K562 (cell line): ENCODE measurements at regions not wholly inside any gene's neighbourhood (a gene's known extent, or its start where the extent isn't known, plus 50 kb on each side); places are given as distances from the start of the nearest gene placed in this dataset.

Experiments
- ATAC-seq: fragments of 200-7000 bp; cut with Tn5 transposase; 3 replicates; pipeline ENCODE4 v1.9.1; 2020; ENCODE audit warnings: moderate library complexity
- BruUV-seq: library from RNA; stranded (reverse); fragments of 400-500 nt; replicated peaks from 2 replicates; lab custom pipeline; 2021; lab: Mats Ljungman, UMichigan
- CTCF ChIA-PET: fragments of 300-600 bp; formaldehyde crosslinking; extraction: SDS; loops from one replicate; lab custom pipeline; 2021; ENCODE audit warnings: low intra/inter-chr PET ratio; lab: Yijun Ruan, JAX
- POLR2A ChIA-PET: fragments of 300-600, 350-650 bp; sonication (Branson Sonifier 250); formaldehyde crosslinking; extraction: SDS; loops from one replicate; lab custom pipeline; 2021; ENCODE audit warnings: antibody characterized with exemption, inconsistent platforms; lab: Yijun Ruan, JAX
- DNase-seq, 4 experiments: peaks; one replicate each; pipeline versions ENCODE4 v3.0.0 to v3.0.0-alpha.2; 2011 to 2018; ENCODE audit warnings: low spot score in 3 of 4, mixed read lengths in 3 of 4; ENCODE audit errors: extremely low read depth in 1 of 4
- FAIRE-seq: peaks from 2 replicates; lab custom pipeline; 2011; peaks lifted over from hg19 to GRCh38; lab: Jason Lieb, UNC
- H2AFZ ChIP-seq: 2 replicates; pipeline ENCODE4 v1.6.0; 2011; ENCODE audit warnings: low read depth, low read length, control low read depth, inconsistent platforms
- H3K27ac ChIP-seq: fragments of 200-600 bp; 3 replicates; pipeline ENCODE4 v1.8.0; 2011; ENCODE audit warnings: low read depth, mild to moderate bottlenecking, control low read depth, inconsistent platforms, low read length, moderate library complexity, mixed read lengths; ENCODE audit errors: extremely low read depth
- H3K27me3 ChIP-seq, 2 experiments: fragments of 300-600 bp in 1 of 2; 2 replicates in 1 of 2; 3 replicates in 1 of 2; pipeline versions ENCODE4 v1.6.0 to v1.8.0; 2011; ENCODE audit warnings: inconsistent platforms in 2 of 2, low read length in 2 of 2, mild to moderate bottlenecking in 1 of 2, mixed read lengths in 1 of 2, moderate library complexity in 1 of 2; ENCODE audit not compliant: control insufficient read depth in 2 of 2, insufficient read depth in 2 of 2
- H3K36me3 ChIP-seq: fragments of 300-600 bp; 3 replicates; pipeline ENCODE4 v1.8.0; 2011; ENCODE audit warnings: mild to moderate bottlenecking, low read length, inconsistent platforms; ENCODE audit not compliant: control insufficient read depth, insufficient read depth
- H3K4me1 ChIP-seq, 2 experiments: fragments of 200-600 bp in 1 of 2; replicated peaks in 1 of 2; 2 replicates in 1 of 2; 3 replicates in 1 of 2; pipeline versions ENCODE4 v1.5.1 to v1.8.0; 2011; ENCODE audit warnings: inconsistent platforms in 2 of 2, low read length in 2 of 2, mild to moderate bottlenecking in 1 of 2, mixed read lengths in 1 of 2, moderate library complexity in 1 of 2; ENCODE audit not compliant: control insufficient read depth in 2 of 2, insufficient read depth in 2 of 2
- H3K4me2 ChIP-seq: 2 replicates; pipeline ENCODE4 v1.6.1; 2011; ENCODE audit warnings: low read length, control low read depth, inconsistent platforms, mixed read lengths; ENCODE audit not compliant: insufficient read depth
- H3K4me3 ChIP-seq: fragments of 200-600 bp; sonication (generic), shearing (Covaris generic); 2 replicates; pipeline ENCODE4 v1.5.1; 2016; ENCODE audit warnings: control low read depth, inconsistent platforms
- H3K79me2 ChIP-seq: fragments of 200-600 bp; 3 replicates; pipeline ENCODE4 v1.8.0; 2011; ENCODE audit warnings: low read length, inconsistent platforms; ENCODE audit not compliant: control insufficient read depth, insufficient read depth
- H3K9ac ChIP-seq, 2 experiments: 2 replicates each; pipeline versions ENCODE4 v1.6.0 to v1.6.1; 2011; ENCODE audit warnings: low read depth in 2 of 2, low read length in 2 of 2, control low read depth in 1 of 2, inconsistent platforms in 1 of 2, mild to moderate bottlenecking in 1 of 2, mixed read lengths in 1 of 2; ENCODE audit not compliant: insufficient read depth in 1 of 2
- H3K9me1 ChIP-seq: one replicate; pipeline ENCODE4 v1.6.0; 2011; ENCODE audit warnings: inconsistent platforms, mild to moderate bottlenecking, low read length, moderate library complexity; ENCODE audit not compliant: control insufficient read depth, insufficient read depth
- H3K9me3 ChIP-seq: replicated peaks from 2 replicates; pipeline ENCODE4 v1.5.1; 2011; ENCODE audit warnings: low read depth, low read length, inconsistent platforms; ENCODE audit not compliant: control insufficient read depth, insufficient read depth
- H4K20me1 ChIP-seq: replicated peaks from 2 replicates; pipeline ENCODE4 v1.6.1; 2011; ENCODE audit warnings: low read length, inconsistent platforms, mixed read lengths; ENCODE audit not compliant: control insufficient read depth, insufficient read depth
- HDAC1 ChIP-seq, 2 experiments: fragments of 450-650 bp; IDR thresholded peaks; 2 replicates each; pipeline ENCODE4 v1.6.1; 2016 to 2017; ENCODE audit warnings: inconsistent platforms in 1 of 2, mild to moderate bottlenecking in 1 of 2, moderate library complexity in 1 of 2
- LARP7 ChIP-seq: fragments of 450-650 bp; IDR thresholded peaks from 2 replicates; pipeline ENCODE4 v1.6.1; 2016
- MEF2D ChIP-seq: conservative IDR thresholded peaks from 2 replicates; pipeline ENCODE4 v1.6.1; 2016; ENCODE audit warnings: low read depth, missing genetic modification characterization, missing compliant biosample characterization
- MTA1 ChIP-seq: fragments of 450-650 bp; IDR thresholded peaks from 2 replicates; pipeline ENCODE4 v1.6.1; 2017; ENCODE audit warnings: borderline replicate concordance
- NFIC ChIP-seq: fragments of 450-650 bp; IDR thresholded peaks from 2 replicates; pipeline ENCODE4 v1.6.1; 2017; ENCODE audit warnings: mild to moderate bottlenecking, inconsistent platforms
- POU5F1 ChIP-seq: fragments of 150-350 bp; IDR thresholded peaks from 2 replicates; pipeline ENCODE4 v1.6.1; 2014; ENCODE audit warnings: borderline replicate concordance, low read length, low read depth, mild to moderate bottlenecking; ENCODE audit not compliant: partially characterized antibody
- RBM15 ChIP-seq: fragments of 200-400 bp; formaldehyde crosslinking; IDR thresholded peaks from 2 replicates; pipeline ENCODE4 v1.6.1; 2018; ENCODE audit warnings: mild to moderate bottlenecking, low read length, moderate library complexity; ENCODE audit not compliant: insufficient read depth
- RNF2 ChIP-seq: sonication (generic); IDR thresholded peaks from 2 replicates; pipeline ENCODE4 v1.6.1; 2016
- TCF7L2 ChIP-seq: fragments of 150-350 bp; IDR thresholded peaks from 2 replicates; pipeline ENCODE4 v1.6.1; 2016; ENCODE audit warnings: low read depth, mild to moderate bottlenecking, low read length, moderate library complexity
- XRCC3 ChIP-seq: fragments of 450-650 bp; IDR thresholded peaks from 2 replicates; pipeline ENCODE4 v1.6.1; 2017; ENCODE audit warnings: mild to moderate bottlenecking, moderate library complexity
- ZKSCAN8 ChIP-seq: fragments of 200-800 bp; sonication (Bioruptor generic); IDR thresholded peaks from 2 replicates; pipeline ENCODE4 v1.6.1; 2016; ENCODE audit warnings: missing genetic modification characterization, missing compliant biosample characterization
- ZNF75A ChIP-seq: fragments of 450-650 bp; formaldehyde crosslinking; IDR thresholded peaks from 2 replicates; pipeline ENCODE4 v1.4.0; 2020; ENCODE audit warnings: mild to moderate bottlenecking
- WGBS: fragments of 100-300 bp; shearing (Covaris generic); methylation state at CpG from one replicate; pipeline ENCODE4 v1.1.6; 2016; ENCODE audit warnings: low coverage, mixed read lengths; ENCODE audit not compliant: insufficient coverage; ENCODE audit errors: missing lambda C conversion rate; 5-methylcytosine and 5-hydroxymethylcytosine counted together
- in situ Hi-C: fragments of 300-500 bp; cut with MboI; formaldehyde crosslinking; loops from 4 replicates; pipeline ENCODE4 v1.15.0; 2018; ENCODE audit warnings: inconsistent platforms, mixed read lengths
- intact Hi-C: fragments of 100-400 bp; cut with micrococcal nuclease; formaldehyde crosslinking; loops from 2 replicates; pipeline ENCODE4 v1.14.2; 2022
- TF ChIP-seq, protein P1 (sequence below): fragments of 450-650 bp; formaldehyde crosslinking; IDR thresholded peaks from 2 replicates; pipeline ENCODE4 v1.4.0; 2020; ENCODE audit warnings: mild to moderate bottlenecking, moderate library complexity
- TF ChIP-seq, protein P2 (sequence below): fragments of 450-650 bp; formaldehyde crosslinking; IDR thresholded peaks from 2 replicates; pipeline ENCODE4 v1.4.0; 2020; ENCODE audit warnings: mild to moderate bottlenecking
- TF ChIP-seq, protein P3 (sequence below): fragments of 250-450 bp; sonication (Bioruptor Pico); IDR thresholded peaks from 2 replicates; pipeline ENCODE4 v1.8.0; 2021; ENCODE audit warnings: moderate library complexity, mild to moderate bottlenecking, inconsistent platforms
- TF ChIP-seq, protein P4 (sequence below): fragments of 450-650 bp; IDR thresholded peaks from 2 replicates; pipeline ENCODE4 v1.6.1; 2017; ENCODE audit warnings: antibody characterized with exemption
- TF ChIP-seq, protein P5 (sequence below): fragments of 450-650 bp; formaldehyde crosslinking; IDR thresholded peaks from 2 replicates; pipeline ENCODE4 v1.4.0; 2020; ENCODE audit warnings: mild to moderate bottlenecking, mixed read lengths
- TF ChIP-seq, protein P6 (sequence below): fragments of 450-650 bp; formaldehyde crosslinking; conservative IDR thresholded peaks from 2 replicates; pipeline ENCODE4 v1.4.0; 2022; ENCODE audit warnings: mild to moderate bottlenecking, missing genetic modification characterization

DNA sequence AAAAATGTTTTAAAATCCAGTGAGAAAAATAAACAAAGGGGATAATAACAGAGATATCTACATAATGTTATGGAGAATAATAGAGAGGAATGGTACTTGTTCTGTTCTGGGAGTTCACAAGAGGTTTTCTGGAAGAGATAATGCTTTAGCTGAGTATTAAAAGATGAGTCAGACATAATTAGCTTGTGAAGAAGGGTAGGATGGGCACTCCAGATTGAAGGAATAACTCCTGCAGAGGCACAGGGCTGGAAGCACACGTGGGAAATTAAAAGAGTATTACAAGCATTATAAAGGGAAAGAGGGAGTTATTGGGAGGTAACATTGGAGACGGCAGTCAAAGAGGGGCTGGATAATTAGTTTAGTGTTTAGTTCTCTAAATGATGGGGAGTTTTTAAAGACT is 124.9 kb upstream of the BTG1 start:
- no peak for ATAC-seq
- H2AFZ ChIP-seq: no peak overlapping the region
- WGBS: 40% methylated on average over 2 of the region's 2 CpGs
- H3K9ac ChIP-seq: no peak overlapping the region
- H3K4me2 ChIP-seq: no peak overlapping the region
- intact Hi-C loops: no loop called here
- H3K4me1 ChIP-seq: no peaks in the 10 kb centered on the region
- no peaks in the 10 kb centered on the region for H3K36me3 ChIP-seq
- no peak for FAIRE-seq
- POLR2A ChIA-PET: interaction anchor here (2.0 kb wide), 1 partner anchor 10 kb away, joined by 9 read pairs; no protein-coding TSS in a partner anchor
- in situ Hi-C loops: no loop called here
- H3K4me3 ChIP-seq: no peak overlapping the region
- no peaks in the 10 kb centered on the region for H3K9me3 ChIP-seq
- no peak overlapping the region for H3K27ac ChIP-seq
- no peaks in the 10 kb centered on the region for H3K27me3 ChIP-seq
- no TSS peak for BruUV-seq
- H4K20me1 ChIP-seq: no peaks in the 10 kb centered on the region
- CTCF ChIA-PET: no interaction called here
- no peak for DNase-seq
- no peaks in the 10 kb centered on the region for H3K9me1 ChIP-seq
- H3K79me2 ChIP-seq: no peaks in the 10 kb centered on the region
- TF ChIP-seq, protein P1, sequence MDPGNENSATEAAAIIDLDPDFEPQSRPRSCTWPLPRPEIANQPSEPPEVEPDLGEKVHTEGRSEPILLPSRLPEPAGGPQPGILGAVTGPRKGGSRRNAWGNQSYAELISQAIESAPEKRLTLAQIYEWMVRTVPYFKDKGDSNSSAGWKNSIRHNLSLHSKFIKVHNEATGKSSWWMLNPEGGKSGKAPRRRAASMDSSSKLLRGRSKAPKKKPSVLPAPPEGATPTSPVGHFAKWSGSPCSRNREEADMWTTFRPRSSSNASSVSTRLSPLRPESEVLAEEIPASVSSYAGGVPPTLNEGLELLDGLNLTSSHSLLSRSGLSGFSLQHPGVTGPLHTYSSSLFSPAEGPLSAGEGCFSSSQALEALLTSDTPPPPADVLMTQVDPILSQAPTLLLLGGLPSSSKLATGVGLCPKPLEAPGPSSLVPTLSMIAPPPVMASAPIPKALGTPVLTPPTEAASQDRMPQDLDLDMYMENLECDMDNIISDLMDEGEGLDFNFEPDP (CRISPR knock-in tag): no peak
- TF ChIP-seq, protein P2, sequence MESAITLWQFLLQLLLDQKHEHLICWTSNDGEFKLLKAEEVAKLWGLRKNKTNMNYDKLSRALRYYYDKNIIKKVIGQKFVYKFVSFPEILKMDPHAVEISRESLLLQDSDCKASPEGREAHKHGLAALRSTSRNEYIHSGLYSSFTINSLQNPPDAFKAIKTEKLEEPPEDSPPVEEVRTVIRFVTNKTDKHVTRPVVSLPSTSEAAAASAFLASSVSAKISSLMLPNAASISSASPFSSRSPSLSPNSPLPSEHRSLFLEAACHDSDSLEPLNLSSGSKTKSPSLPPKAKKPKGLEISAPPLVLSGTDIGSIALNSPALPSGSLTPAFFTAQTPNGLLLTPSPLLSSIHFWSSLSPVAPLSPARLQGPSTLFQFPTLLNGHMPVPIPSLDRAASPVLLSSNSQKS (CRISPR knock-in tag): no peak
- TF ChIP-seq RNF2 (no peak), XRCC3 (no peak), RBM15 (no peak), MTA1 (no peak), ZKSCAN8 (no peak), LARP7 (no peak), NFIC (no peak), ZNF75A (no peak), TCF7L2 (no peak), HDAC1 (IDR thresholded peaks at IDR 0.05) (no peak), MEF2D (tag) (no peak), POU5F1 (no peak)
- TF ChIP-seq, protein P3, sequence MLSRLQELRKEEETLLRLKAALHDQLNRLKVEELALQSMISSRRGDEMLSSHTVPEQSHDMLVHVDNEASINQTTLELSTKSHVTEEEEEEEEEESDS (CRISPR knock-in tag): no peak
- TF ChIP-seq, protein P4, sequence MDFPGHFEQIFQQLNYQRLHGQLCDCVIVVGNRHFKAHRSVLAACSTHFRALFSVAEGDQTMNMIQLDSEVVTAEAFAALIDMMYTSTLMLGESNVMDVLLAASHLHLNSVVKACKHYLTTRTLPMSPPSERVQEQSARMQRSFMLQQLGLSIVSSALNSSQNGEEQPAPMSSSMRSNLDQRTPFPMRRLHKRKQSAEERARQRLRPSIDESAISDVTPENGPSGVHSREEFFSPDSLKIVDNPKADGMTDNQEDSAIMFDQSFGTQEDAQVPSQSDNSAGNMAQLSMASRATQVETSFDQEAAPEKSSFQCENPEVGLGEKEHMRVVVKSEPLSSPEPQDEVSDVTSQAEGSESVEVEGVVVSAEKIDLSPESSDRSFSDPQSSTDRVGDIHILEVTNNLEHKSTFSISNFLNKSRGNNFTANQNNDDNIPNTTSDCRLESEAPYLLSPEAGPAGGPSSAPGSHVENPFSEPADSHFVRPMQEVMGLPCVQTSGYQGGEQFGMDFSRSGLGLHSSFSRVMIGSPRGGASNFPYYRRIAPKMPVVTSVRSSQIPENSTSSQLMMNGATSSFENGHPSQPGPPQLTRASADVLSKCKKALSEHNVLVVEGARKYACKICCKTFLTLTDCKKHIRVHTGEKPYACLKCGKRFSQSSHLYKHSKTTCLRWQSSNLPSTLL: no peak
- TF ChIP-seq, protein P5, sequence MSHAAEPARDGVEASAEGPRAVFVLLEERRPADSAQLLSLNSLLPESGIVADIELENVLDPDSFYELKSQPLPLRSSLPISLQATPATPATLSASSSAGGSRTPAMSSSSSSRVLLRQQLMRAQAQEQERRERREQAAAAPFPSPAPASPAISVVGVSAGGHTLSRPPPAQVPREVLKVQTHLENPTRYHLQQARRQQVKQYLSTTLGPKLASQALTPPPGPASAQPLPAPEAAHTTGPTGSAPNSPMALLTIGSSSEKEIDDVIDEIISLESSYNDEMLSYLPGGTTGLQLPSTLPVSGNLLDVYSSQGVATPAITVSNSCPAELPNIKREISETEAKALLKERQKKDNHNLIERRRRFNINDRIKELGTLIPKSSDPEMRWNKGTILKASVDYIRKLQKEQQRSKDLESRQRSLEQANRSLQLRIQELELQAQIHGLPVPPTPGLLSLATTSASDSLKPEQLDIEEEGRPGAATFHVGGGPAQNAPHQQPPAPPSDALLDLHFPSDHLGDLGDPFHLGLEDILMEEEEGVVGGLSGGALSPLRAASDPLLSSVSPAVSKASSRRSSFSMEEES: no peak
- TF ChIP-seq, protein P6, sequence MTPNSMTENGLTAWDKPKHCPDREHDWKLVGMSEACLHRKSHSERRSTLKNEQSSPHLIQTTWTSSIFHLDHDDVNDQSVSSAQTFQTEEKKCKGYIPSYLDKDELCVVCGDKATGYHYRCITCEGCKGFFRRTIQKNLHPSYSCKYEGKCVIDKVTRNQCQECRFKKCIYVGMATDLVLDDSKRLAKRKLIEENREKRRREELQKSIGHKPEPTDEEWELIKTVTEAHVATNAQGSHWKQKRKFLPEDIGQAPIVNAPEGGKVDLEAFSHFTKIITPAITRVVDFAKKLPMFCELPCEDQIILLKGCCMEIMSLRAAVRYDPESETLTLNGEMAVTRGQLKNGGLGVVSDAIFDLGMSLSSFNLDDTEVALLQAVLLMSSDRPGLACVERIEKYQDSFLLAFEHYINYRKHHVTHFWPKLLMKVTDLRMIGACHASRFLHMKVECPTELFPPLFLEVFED (CRISPR knock-in tag): no peak
